Neural progenitor cell (in vitro differentiated cells): ENCODE measurements at regions not wholly inside any gene's neighbourhood (a gene's known extent, or its start where the extent isn't known, plus 50 kb on each side); places are given as distances from the start of the nearest gene placed in this dataset.
A peak's percentile ranks its signal among the peaks of the same experiment; 100 is the strongest.

ENCODE experiments used
- DNase-seq: peaks from one replicate; pipeline ENCODE4 v3.0.0-alpha.2; 2016; ENCODE audit warnings: low spot score
- H2AFZ ChIP-seq: fragments of 200-600 bp; sonication (generic); replicated peaks from 2 replicates; pipeline ENCODE4 v1.6.1; 2016; ENCODE audit warnings: antibody characterized with exemption
- H3F3A ChIP-seq: fragments of 200-600 bp; sonication (generic); 2 replicates; pipeline ENCODE4 v1.6.1; 2016; ENCODE audit warnings: antibody characterized with exemption, low read depth
- H3K27ac ChIP-seq: fragments of 200-600 bp; sonication (generic); 2 replicates; pipeline ENCODE4 v1.5.1; 2016; ENCODE audit warnings: mild to moderate bottlenecking
- H3K27me3 ChIP-seq: fragments of 200-600 bp; sonication (generic); 2 replicates; pipeline ENCODE4 v1.6.1; 2016; ENCODE audit warnings: mild to moderate bottlenecking, moderate library complexity
- H3K36me3 ChIP-seq: fragments of 200-600 bp; sonication (generic); 2 replicates; pipeline ENCODE4 v1.5.1; 2016
- H3K4me1 ChIP-seq: fragments of 200-600 bp; sonication (generic); 2 replicates; pipeline ENCODE4 v1.6.1; 2016; ENCODE audit warnings: mixed run types
- H3K4me2 ChIP-seq: fragments of 200-600 bp; sonication (generic); 2 replicates; pipeline ENCODE4 v1.6.1; 2016
- H3K4me3 ChIP-seq: fragments of 200-600 bp; sonication (generic); 2 replicates; pipeline ENCODE4 v1.5.1; 2016
- H3K79me2 ChIP-seq: fragments of 200-600 bp; sonication (generic); 2 replicates; pipeline ENCODE4 v1.6.1; 2016; ENCODE audit warnings: low read depth
- H3K9ac ChIP-seq: fragments of 200-600 bp; sonication (generic); 2 replicates; pipeline ENCODE4 v1.6.1; 2016
- H3K9me3 ChIP-seq: fragments of 200-600 bp; sonication (generic); 2 replicates; pipeline ENCODE4 v1.5.1; 2016; ENCODE audit warnings: low read depth
- H4K20me1 ChIP-seq: fragments of 200-600 bp; sonication (generic); 2 replicates; pipeline ENCODE4 v1.6.1; 2016; ENCODE audit warnings: low read depth
- H3K27ac Mint-ChIP-seq: 3 replicates; pipeline ENCODE4 v1.8.0; 2021; ENCODE audit warnings: mixed read lengths
- H3K27me3 Mint-ChIP-seq: 2 replicates; pipeline ENCODE4 v1.8.0; 2022; ENCODE audit warnings: low read depth, mild to moderate bottlenecking, inconsistent platforms, moderate library complexity, mixed read lengths; ENCODE audit not compliant: insufficient read depth
- H3K36me3 Mint-ChIP-seq: 3 replicates; pipeline ENCODE4 v1.8.0; 2021; ENCODE audit warnings: mixed read lengths
- H3K4me1 Mint-ChIP-seq: 3 replicates; pipeline ENCODE4 v1.8.0; 2021; ENCODE audit warnings: mixed read lengths
- H3K4me3 Mint-ChIP-seq: 3 replicates; pipeline ENCODE4 v1.8.0; 2021; ENCODE audit warnings: mild to moderate bottlenecking, moderate library complexity, mixed read lengths
- H3K9me3 Mint-ChIP-seq: 3 replicates; pipeline ENCODE4 v1.8.0; 2020; ENCODE audit warnings: mixed read lengths
- CTCF ChIP-seq: fragments of 200-600 bp; sonication (generic); IDR thresholded peaks from 2 replicates; pipeline ENCODE4 v1.5.1; 2017; ENCODE audit warnings: antibody characterized with exemption, mild to moderate bottlenecking
- EZH2 ChIP-seq: fragments of 200-600 bp; sonication (generic); IDR thresholded peaks from 2 replicates; pipeline ENCODE4 v1.6.1; 2017; ENCODE audit warnings: antibody characterized with exemption, mild to moderate bottlenecking, moderate library complexity
- EZH2phosphoT487 ChIP-seq: fragments of 200-600 bp; sonication (generic); IDR thresholded peaks from 2 replicates; pipeline ENCODE4 v1.6.1; 2017; ENCODE audit warnings: antibody characterized with exemption

GRCh38 chr3:194075802-194076460 is 60.0 kb upstream of the HES1 start:
- Histone ChIP-seq H3K9ac (no peak overlapping the region), H3K4me3 (no peak overlapping the region), H3F3A (peaks cover 13% of the 10 kb centered on the region), H4K20me1 (no peaks in the 10 kb centered on the region), H3K79me2 (no peaks in the 10 kb centered on the region), H3K36me3 (no peaks in the 10 kb centered on the region), H3K9me3 (no peaks in the 10 kb centered on the region), H3K4me2 (no peak overlapping the region), H3K4me1 (peaks cover 24% of the 10 kb centered on the region), H3K27me3 (peaks cover 26% of the 10 kb centered on the region), H3K27ac (no peak overlapping the region), H2AFZ (peak overlapping the region; percentile 57)
- no peak overlapping the region for H3K4me3 Mint-ChIP-seq
- no peaks in the 10 kb centered on the region for H3K36me3 Mint-ChIP-seq
- no peak overlapping the region for H3K27ac Mint-ChIP-seq
- H3K27me3 Mint-ChIP-seq = peaks cover 22% of the 10 kb centered on the region
- TF ChIP-seq CTCF (peak; percentile 18), EZH2phosphoT487 (no peak), EZH2 (no peak)
- H3K9me3 Mint-ChIP-seq = peaks cover 3% of the 10 kb centered on the region
- H3K4me1 Mint-ChIP-seq = peaks cover 52% of the 10 kb centered on the region
- peak; percentile 31 for DNase-seq

- Histone ChIP-seq H3K27me3 (peaks cover 23% of the 10 kb centered on the region), H3K9ac (no peak overlapping the region), H4K20me1 (no peaks in the 10 kb centered on the region), H2AFZ (no peak overlapping the region), H3K79me2 (no peaks in the 10 kb centered on the region), H3K27ac (no peak overlapping the region), H3K4me2 (no peak overlapping the region), H3K4me3 (no peak overlapping the region), H3F3A (peaks cover 11% of the 10 kb centered on the region), H3K36me3 (no peaks in the 10 kb centered on the region), H3K4me1 (peaks cover 25% of the 10 kb centered on the region), H3K9me3 (no peaks in the 10 kb centered on the region)
- Mint-ChIP-seq H3K27me3 (peaks cover 23% of the 10 kb centered on the region), H3K27ac (no peak overlapping the region), H3K9me3 (peaks cover 3% of the 10 kb centered on the region), H3K36me3 (no peaks in the 10 kb centered on the region), H3K4me1 (peaks cover 51% of the 10 kb centered on the region), H3K4me3 (no peak overlapping the region)
- no peak for DNase-seq
- TF ChIP-seq EZH2 = no peak
- no peak for TF ChIP-seq EZH2phosphoT487
- no peak for TF ChIP-seq CTCF
Measured at GRCh38 chr3:194076475-194076874, 59.5 kb upstream of the HES1 start.

- Histone ChIP-seq H4K20me1 (no peaks in the 10 kb centered on the region), H3K27me3 (peaks cover 12% of the 10 kb centered on the region), H3F3A (no peaks in the 10 kb centered on the region), H3K36me3 (no peaks in the 10 kb centered on the region), H3K9ac (no peak overlapping the region), H3K4me1 (peaks cover 33% of the 10 kb centered on the region), H2AFZ (no peak overlapping the region), H3K79me2 (no peaks in the 10 kb centered on the region), H3K4me2 (no peak overlapping the region), H3K27ac (no peak overlapping the region), H3K9me3 (no peaks in the 10 kb centered on the region), H3K4me3 (no peak overlapping the region)
- Mint-ChIP-seq H3K4me3 (no peak overlapping the region), H3K4me1 (peaks cover 56% of the 10 kb centered on the region), H3K9me3 (peaks cover 3% of the 10 kb centered on the region), H3K27me3 (peaks cover 15% of the 10 kb centered on the region), H3K36me3 (no peaks in the 10 kb centered on the region), H3K27ac (no peak overlapping the region)
- TF ChIP-seq CTCF (no peak), EZH2phosphoT487 (no peak), EZH2 (no peak)
- DNase-seq = no peak
Measured at GRCh38 chr3:194077602-194078001, 58.3 kb upstream of the HES1 start.
